NCI-H1105 (cell line): ENCODE measurements at regions not wholly inside any gene's neighbourhood (a gene's known extent, or its start where the extent isn't known, plus 50 kb on each side); places are given as distances from the start of the nearest gene placed in this dataset.

Experiments used
- DNase-seq: peaks from one replicate; lab custom pipeline; 2025; lab: John Stamatoyannopoulos, UW

DNA sequence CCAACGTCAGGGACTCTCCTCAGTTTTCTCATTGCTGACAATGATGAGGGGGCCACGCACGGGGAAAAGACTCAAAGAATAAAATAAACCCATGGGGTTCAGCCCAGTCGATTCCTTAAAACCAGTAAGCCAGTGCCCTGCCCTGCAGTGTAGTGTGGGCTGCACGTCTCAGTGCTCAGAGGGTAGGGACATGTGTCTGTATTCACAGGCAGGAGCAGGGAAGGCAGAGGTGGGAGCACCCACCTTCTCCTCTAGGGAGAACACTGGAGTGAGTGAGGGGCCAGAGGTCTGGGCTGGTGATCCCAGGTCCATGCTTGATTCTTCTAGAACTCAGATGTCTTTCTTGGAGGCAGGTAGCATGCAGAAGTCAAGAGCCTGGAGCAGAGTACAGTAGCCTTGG, 303.6 kb downstream of the MATN1 start:
- DNase-seq = no peak

DNA sequence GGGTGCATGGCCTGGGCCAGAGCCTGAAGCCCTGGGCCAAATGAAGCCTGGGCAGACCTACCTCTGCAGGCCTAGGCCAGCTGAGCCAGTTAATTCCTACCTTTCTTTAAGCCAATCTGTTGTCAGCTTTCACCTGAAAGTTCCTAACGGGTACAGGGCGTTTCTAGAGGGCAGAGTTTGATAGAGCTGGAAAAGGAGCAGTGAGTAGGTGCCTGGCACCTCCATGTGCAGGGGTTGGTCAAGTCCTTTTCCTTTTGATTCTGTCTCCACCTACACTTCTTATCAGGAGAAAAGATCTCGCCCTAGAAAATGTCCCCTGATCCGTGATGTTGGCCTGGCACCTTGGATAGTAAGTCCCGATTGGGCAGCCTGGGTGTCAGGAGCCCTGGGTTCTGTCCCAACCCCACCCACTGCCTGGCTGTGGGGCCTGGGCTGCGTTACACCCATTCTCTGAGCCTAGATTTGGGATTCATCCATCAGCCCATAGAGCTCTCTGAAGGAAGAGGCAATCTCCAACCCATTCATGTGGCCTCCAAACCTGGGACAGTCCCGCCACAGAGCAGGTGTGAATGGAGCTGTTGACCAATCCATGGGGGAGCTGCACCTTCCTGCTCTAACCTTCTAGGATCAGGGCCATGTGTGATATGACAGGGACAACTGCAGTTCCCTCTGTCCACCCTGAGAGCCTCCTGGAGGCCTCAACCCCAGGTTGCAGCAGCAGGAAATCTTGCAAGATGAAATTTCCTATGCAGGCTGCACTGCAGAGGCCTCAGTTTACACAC, 304.3 kb downstream of the MATN1 start:
- DNase-seq = no peak

DNA sequence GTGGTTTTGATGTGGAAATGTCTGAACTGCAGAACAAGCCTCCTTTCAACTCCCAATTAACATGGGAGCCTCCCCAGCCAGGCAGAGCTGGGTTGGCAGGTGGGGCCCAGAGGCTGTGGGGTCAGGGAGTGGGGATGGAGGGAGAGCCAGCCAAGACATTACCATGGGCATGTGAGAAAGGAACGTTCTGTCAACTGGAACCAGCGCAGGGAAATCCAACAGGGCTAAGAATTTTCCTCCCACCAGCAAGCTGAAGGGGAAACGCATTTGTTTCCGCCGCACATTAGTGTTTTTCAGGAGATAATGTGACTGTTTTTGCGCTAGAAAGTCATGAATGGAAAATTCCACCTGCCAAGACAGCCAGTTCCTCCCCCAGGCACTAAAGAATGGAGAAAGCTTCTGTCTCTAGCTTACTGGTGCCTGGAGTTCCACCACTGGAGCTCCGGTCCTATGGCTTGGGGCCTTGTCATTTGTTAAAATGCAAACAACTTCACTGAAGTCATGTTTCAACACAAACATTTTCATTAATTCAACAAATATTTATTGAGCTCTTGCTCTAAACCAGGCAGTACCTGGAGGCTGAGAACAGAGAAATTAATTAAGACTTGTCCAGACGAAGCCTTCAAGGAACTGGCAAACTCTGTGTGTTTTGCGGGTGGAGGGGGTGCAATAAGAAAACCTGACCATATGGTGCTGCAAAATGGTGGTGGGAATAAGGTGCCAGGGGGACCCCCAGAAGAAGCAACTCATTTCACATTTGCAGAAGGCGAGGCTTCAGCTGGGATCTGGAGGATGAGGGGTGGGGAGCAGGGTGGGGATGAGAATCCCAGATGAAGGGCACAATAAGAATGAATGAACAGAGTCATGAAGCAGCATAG, 305.1 kb downstream of the MATN1 start:
- no peak for DNase-seq

DNA sequence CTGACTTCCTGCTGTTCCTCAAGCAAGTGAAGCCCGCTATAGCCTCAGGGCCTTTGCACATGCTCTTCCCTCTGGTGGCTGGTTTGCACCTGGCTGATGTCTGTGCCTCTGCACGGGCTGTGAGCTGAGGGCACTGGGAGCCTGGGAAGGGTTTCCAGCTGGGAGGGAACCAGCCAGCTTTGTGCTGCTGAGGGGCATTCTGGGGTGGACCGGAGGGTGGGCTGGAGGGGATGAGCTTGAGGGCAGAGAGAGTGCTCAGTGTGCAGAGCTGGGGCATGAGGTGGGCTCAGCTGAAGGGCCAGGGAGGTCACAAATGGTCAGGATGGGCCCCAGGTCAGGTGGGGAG, 305.7 kb downstream of the MATN1 start:
- no peak for DNase-seq

DNA sequence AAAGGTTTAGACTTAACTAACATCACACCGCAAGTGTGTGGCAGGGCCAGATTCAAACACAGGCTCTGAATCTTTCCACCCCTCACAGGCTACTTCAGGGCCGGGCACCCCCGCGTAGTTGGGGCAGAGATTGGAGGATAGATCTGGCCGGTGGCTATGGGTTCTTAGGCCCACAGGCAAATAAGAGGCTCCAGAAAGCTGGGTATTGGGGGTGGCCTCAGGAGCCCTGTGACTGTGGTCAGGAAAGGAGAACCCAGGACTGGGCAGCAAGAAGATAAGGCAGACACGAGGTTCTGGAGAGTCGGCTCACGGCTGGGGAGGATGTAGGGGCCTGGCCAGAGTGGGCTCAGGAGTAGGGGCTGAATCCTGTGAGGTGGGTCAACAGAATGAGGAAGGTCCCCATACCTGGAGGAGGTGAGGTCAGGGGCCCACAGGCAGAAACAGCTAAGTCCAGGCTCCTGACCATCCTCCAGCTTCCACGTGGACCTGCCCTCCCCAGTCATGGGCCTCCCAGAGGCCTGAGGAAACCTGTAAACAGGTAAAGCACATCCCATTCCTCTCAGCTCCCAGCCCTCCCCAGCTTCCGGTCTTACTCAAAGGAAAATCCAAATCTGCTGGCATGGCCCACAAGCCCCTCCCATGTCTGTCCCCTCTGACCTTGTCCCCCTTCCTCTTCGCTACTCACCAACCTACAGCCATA, 306.2 kb downstream of the MATN1 start:
- DNase-seq = no peak

DNA sequence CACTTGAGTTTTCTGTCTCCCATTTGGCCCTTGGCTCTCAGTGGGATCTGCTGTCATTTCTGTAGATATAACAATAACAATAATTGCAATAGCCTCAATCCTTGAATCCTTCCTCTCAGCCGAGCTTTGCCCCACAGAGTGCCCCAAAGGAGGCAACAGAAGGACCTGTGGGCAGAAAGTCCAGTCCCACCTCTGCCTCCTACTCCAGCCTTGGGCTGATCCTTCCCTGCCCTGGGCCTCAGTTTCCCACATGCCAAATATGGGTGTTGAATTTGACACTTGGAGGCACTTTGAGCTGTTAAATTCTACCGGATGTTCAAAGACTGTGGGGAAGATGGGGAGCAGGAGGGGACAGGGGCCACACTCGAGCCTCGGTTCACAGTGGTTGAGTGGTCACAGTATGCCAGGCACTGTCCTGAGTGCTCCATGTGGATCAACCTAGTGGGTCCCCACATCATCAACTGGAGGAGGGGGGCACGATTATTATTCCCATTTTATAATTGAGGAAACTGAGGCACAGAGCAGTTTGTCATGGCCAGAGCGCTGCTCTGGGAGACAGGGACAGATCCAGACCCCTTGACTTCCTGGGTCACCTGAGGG, 307.1 kb downstream of the MATN1 start:
- no peak for DNase-seq

DNA sequence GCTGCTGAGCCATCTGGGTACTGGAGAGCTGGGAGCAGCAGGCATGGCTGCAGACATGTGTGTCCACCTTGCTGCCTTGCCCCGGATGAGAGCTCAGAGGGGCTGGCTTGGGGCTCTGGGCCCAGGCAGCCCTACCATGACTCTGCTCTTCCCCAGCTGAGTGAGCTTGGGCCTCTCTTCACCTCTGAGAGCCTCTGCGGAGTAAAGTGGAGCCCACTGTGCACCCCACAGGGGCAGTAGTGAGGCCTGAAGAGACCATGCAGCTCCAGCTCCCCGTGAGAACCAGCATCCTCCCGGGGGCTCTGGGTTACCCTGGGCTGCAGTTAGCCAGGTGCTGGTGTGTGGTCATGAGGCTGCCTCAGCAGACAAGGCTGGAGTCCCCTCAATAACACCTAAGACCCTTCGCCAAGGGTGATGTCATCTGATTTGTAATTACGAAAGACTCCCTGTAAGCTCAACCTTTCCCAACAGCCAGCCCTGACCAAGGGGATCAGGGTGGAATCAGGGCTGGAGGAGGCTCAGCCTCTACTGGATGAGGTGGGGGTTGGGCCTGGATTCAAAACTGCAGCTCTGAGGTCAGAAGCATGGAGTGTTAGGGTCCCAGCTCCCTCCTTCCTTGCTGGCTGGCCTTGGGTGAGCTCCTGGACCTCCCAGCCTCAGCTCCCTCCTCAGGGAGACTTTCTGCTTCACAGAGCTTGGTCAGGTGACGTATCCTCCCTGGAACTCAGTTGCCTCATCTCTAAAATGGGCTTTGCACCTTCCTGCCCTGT, 308.0 kb downstream of the MATN1 start:
- no peak for DNase-seq

DNA sequence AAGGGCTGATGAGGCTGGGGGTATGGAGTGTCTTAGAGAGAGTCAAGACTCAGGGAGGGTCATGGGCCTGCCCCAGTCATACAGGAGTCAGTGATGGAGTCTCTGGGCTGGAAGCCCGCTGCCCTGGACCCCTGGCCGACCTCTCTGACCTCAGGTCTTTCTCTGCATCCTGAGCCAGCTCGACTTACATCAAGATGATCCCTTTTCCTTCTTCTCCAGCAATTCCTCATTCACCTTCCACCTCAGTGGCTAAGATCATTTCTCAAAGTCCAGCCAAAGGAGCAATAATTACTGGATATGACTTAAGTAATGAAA, 308.6 kb downstream of the MATN1 start:
- DNase-seq = no peak

DNA sequence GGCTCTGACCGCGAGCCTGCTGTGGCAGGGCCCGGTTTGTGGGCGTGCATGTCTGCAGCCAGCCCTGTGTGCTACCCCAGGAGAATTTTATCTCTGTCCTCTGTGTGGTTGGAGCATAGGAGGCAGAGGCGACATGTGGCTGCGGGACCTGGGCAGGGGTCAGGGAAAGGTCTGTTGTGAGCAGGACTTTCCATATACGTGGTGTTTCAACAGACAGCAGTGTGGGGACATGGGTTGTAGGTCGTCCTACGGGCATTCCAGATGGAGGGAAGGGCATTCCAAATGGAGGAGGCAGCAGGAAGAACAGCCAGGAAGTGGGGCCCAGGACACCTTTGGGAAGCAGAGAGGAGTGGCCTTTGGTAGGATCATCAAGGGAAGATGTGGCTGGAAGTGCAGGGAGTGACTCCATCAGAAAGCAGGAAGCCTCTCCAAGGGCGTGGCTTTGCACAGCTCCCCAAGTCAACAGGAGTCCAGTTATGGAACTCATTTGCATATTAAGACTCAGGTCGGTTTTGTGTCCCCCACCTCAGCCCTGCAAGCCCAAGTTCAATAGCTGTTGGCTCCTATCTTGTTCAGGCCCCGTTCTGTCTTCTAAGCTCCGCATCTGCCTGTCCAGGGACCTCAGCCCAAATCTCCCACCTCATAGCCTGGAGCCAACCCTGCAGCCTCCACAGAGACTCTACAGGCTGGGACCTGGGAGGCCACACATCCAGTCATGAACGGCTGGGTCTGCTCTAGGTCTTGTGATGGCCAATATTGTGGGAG, 309.1 kb downstream of the MATN1 start:
- no peak for DNase-seq

DNA sequence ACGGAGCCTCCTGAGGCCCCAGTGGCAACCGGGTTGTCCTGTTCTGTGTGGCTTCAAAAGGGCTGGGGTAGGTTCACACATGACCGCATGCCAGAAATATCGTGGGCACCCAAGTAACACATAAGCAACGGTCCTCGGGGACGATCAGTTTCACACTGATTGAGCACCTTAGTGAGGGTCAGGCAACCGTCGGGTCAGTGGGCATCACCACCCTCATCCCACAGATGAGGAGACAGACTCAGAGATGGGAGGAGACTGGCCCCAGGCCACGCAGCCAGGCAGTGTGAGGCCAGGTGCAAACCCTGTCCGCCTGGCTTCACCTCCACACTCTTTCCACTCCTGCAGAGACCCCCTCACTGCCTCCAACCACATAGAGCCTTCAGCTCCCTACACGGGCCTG, 309.8 kb downstream of the MATN1 start:
- no peak for DNase-seq

DNA sequence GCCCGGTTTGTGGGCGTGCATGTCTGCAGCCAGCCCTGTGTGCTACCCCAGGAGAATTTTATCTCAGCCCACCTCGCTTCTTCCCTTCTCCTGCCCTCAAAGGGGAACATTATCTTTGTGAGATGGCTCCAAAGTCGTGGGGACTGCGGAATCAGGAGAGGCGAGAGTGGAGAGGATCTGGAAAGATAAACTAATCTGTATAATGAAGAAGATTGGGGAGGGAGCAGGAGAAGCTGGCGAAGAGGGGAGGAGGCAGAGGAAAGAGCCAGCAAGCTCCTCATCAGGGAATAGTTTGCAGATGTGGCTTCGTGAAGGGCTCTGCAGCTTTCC, 310.3 kb downstream of the MATN1 start:
- no peak for DNase-seq

DNA sequence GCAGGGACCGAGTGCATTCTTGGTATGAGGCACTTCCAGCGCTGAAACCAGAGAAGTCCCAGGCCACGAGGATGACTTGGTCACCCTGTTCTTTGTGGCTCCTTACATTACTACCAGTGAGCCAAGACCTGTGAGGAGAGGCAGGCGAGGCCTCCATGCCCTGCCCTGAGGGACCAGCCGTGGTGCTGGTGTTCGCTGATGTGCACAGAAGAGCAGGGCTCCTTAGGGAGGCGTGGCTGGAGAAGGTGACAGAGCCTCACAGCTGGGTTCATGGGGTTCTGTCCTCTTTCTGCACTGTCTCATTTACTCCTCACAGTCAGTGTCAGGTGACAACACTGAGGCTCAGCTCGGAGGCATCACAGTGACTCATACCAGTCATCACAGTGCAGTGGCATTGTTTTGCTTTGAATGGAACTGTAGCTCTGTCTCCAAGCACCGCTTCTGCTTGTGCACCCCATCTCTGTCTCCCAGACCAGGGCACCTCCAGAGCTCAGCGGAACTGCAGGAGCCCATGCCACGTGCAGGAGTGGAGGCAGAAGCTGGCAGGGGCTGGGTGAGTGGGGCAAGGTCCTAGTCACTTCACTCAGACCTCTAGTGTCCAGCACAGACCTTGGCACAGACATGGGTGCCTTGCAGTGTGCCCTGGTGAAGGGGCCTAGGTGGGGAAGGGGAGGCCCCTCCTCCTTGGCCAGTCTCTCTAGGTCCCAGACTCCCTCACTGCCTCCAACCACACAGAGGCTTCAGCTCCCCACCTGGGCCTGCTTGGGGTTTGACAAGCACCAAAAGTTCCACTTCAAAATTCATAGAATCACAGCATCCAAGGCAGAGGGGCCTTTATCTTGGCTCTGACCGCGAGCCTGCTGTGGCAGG, 310.9 kb downstream of the MATN1 start:
- no peak for DNase-seq

DNA sequence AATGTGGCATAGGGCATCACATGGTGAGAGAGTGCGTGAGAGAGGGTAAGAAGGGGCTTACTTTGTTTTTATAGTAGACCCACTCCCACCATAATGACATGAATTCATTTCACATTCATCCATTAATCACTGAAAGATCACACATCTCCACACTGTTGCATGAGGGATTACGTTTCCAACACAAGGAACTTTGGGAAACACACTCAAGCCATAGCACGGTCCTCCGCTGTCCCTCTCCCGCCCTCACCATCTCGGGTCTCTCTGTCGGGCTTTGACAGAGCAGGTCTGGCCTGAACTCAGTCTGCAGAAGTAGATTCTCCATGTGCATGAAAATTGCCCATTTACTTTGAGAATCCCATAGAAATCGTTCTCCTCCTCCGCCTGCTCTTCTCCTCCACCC, 312.2 kb downstream of the MATN1 start:
- DNase-seq = no peak

DNA sequence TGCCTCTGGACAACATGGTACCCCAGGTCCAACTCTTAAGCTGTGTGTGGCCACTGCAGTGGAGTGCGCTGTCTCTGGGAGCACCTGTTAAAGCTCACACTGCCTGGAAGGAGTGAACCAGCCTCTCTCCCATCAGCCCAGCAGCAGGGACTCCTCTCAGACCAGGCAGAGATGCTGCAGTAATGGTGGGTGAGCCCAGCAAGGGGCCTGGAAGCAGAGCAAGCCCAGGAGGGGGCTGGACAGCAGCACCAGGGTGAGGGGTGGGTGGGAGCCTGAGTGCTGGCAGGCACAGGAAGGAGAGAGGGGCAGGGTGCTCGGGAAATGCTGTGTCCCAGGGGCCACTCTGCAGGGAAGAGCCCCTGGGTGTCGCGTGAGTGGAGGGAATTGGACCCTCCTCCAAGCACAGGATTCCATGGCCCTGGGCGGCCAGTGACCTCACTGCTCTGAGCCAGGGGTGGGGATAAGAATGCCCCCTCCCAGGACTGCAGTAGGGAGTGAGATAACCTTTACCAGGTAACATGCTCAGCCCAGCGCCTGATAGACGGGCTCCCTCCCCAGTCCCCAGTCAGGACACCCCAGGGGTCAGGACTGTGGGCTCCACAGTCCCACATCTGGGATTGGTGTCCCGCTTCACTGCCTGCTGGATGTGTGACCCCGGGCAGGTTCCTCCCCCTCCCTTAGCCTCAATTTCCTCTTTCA, 313.1 kb downstream of the MATN1 start:
- no peak for DNase-seq

DNA sequence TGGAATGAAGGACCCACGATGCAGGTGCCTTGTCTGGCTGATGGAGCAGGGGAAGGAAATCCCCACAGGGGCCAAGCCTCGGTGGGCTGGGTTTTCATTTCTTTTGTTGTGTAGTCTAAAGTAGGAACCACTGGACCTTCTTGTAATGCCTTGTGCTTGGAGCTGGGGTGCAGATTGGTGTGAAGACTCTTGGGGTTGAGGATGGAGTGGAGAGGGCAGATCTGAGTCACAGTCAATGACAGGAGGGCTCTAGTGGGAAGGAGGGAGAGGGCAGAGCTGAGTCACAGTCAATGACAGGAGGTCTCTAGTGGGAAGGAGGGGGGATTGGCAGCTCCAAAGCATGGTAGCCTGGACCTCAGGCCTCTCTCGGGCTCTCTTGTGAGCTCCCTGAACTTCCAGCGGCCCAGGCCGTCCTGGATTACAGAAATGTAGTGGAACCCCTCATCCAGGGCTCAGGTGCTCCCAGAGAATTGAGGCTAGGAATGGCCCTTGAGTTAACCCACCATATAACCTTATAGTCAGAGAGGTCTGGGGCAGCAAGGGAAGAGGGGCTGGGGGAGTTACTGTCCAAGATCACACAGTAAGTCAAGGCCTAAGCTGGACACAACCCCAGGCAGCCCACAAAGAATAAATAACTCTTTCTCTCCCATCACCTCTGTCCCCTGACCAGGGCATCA, 313.8 kb downstream of the MATN1 start:
- no peak for DNase-seq

DNA sequence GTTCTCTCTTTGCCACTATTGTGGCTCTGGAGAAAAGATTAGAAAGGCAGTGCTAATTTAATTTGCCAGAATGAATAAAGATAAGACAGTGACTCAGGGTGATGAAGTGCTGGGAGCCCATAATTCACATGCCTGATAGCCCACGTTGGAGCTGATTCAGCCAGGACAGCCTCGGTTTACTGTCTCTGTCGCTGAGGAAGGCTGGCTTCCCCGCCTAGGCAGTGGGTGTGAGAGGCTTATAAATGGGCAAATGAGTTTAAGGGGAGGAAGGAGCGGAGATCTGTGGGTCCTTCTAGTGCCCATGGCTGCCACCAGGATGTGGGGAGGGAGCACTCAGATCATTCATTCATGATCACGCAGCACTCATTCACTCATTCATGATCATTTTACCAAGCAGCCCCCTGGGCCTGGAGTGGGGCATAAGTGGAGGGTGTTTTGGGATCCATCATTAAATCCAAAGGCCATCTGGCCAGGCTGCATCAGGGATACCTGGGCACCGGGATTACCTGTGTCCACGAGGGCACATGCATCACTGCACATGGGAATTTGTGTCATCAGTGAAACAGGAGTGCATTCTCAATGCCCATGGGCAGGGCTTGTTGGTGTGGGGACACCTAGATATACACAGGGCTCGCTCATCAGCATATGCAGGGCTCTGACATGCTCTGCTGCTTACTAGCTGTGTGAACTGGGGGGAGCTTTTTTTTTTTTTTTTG, 315.4 kb downstream of the MATN1 start:
- DNase-seq = no peak

DNA sequence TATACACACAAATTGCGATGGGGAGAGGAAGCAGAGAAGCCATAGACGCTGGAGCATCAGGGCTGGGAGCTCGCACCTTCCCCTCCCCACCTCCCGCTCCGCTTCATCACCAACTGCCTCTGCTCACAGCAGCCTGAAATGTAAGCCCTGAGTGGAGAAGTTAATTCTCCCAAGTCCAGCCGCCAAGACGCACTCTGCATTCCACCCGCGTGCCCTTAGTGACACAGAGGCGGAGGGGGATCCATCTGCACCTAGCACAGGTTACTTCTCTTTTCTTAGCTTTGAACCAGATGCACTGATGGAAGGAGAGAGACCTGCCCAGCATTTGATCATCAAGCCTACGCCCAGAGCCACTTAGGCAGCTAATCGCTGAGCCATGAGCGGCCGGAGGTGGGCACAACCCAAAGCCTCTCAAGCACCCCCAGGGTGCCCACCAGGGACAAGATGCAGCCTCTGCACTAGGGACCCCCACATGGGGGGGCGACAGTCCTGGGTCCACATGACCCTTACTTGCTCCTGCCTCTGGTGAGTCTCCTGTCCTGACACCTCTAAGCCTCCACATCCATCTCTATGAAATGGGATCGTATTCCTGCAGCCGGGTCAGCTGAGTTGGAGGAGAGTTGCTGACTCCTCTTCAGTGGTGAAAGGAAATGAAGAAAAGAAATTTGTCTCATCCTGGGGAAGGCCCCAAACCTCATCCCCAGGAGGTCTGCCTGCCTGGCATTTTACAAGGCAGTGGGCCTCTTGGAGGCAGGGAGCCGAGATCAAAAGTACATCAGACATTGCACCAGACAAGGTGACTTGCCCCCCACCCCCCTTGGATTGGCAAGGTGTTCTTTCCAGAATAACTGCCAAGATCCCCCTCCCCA, 316.2 kb downstream of the MATN1 start:
- no peak for DNase-seq
